Right kidney (tissue), 1 donor: ENCODE measurements at regions not wholly inside any gene's neighbourhood (a gene's known extent, or its start where the extent isn't known, plus 50 kb on each side); places are given as distances from the start of the nearest gene placed in this dataset.
"Not testable (repeated sequence)": the region's sequence is repeated elsewhere in the genome, so short reads cannot be mapped to it uniquely, and the experiment has no call there.

Experiments
- DNase-seq: peaks from one replicate; pipeline ENCODE4 v3.0.0-alpha.2; 2016

DNA sequence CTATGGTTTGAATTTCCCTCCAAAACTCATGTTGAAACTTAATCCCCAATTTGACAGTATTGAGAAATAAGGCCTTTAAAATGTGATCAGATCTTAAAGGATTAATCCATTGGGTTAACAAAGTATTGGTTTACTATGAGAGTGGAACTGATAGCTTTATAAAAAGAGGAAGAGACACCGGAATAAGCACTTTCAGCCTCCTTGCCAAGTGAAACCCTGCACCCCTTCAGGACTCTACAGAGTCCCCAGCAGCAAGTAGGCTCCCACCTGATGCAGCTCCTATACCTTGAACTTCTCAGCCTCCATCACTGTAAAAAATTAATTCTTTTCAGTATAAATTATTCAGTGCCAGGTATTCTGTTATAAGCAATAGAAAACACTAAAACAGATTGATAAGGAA, 348.3 kb downstream of the CGGBP1 start:
- no peak for DNase-seq

DNA sequence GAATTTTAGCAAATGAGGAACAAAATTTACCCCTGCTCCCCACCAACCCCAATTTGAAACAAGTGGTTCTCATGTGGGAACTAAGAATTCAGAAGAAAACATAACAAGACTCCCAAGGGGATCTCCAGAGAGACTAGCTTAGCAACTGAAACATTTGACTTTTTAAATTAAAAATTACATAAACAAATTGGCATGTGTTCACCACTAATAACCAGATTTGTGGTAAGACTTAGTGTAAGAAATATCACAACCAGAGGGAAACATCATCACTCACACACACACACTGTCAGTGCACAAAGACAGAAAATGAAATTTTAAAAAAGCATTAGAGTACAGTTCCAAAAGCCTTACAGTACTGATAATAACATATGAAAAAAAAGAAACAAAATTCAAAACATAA, 348.8 kb downstream of the CGGBP1 start:
- DNase-seq, result no peak

DNA sequence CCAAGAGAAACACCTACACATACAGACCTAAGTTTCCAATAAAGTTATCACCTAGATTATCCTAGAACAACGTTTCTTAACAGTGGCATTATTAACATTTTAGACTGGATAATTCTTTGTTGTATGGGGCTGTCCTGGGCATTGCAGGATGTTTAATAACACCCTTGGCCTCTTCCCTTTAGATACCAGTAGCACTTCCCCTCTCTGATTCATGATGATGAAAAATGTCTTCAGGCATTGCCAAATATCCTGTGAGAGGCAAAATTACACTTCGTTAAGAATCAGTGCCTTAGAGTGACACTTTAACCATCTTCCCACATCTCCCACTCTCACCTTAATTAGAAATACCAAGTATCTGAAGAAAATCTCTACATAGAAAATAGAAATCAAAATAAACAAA, 352.6 kb downstream of the CGGBP1 start:
- DNase-seq, result no peak

DNA sequence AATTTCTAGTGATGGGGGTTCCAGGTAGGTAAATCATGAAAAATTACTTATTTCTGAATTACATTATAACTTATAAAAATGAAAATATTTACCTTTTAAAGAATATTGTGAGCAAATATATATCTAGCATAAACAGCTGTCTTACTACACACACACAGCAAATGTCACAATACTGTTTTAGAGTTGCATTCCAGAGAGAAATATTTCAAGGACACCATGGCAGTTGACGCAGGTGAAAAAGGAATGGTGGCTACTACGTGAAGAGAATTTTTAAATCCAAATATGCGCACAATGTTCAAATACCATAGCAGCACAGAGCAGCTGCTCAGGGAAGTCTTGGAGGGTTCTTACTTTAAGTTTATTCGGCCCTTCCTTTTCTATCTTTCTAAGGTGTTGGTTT, 356.2 kb downstream of the CGGBP1 start:
- DNase-seq, result no peak

DNA sequence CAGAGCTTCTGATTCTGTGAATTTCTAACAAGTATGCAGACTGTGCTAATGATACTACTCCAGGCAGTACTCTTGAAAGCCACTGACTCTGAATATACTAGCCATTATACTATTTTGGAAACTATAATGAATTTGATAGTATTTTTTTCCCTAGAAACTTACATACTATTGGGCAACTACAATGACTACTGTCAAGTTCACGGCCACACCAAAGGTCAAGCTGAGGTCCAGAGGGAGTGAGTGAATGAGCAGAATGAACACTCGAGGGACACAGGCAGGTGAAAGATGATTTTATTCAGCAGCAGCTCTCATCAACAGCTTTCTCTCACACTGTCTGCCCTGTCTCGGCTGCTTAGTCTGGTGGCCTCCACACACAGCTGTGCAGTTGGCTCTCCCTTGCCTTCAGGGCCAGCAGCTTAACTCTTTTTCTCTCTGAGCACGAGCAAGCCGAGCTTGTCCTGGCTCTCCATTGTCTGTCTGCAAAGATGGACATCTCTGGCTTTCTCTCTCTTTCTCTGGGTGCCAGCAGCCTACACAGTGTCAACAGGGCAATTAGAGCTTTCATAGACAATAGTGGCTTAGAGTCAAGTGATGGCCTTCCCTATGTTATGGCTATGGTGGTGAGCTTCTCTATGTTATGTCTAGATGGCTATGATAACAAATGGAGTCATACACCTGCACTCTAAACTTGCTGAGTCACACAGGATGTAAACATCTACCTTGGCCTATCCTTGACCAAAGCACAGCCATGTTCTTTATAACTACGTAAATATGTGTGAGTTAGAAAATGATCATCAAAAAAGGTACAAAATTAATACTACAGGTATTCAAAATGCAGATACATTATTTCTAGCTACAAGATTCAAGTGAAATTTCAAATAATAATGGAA, 362.4 kb downstream of the CGGBP1 start:
- no peak for DNase-seq

DNA sequence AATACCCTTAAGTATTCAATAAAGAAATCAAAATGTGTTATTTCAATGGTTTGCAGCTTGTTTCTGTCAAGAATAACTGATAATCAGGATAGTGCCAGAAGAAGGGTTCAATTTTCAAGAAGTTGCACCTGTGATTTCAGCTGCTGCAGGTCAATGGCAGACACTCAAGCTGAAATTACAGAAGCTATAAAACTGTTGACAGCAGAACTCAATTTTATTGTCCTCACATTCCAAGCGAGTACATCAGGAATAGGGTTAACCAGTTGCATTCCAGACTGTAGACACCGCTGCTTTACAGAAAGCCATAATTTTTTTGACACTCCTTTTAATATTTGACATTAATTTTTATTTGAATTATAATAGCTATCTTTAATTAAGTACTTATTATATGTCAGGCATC, 364.1 kb downstream of the CGGBP1 start:
- DNase-seq, result peak; percentile 6

DNA sequence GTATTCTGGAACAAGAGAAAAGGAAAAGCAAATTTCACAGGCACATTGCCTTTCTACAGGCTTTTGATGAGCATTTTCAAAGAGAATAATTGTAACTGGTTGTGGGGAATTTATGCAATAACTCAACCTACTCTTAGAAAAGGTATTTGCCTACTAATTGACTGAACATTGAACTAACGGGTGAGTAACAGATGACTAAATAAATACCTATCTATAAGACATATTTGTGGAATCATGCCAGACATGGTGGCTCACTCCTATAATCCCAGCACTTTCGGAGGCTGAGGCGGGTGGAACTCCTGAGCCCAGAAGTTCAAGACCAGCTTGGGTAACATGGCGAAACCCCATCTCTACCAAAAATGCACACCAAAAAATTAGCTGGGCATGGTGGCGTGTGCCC, 367.7 kb downstream of the CGGBP1 start:
- no peak for DNase-seq

DNA sequence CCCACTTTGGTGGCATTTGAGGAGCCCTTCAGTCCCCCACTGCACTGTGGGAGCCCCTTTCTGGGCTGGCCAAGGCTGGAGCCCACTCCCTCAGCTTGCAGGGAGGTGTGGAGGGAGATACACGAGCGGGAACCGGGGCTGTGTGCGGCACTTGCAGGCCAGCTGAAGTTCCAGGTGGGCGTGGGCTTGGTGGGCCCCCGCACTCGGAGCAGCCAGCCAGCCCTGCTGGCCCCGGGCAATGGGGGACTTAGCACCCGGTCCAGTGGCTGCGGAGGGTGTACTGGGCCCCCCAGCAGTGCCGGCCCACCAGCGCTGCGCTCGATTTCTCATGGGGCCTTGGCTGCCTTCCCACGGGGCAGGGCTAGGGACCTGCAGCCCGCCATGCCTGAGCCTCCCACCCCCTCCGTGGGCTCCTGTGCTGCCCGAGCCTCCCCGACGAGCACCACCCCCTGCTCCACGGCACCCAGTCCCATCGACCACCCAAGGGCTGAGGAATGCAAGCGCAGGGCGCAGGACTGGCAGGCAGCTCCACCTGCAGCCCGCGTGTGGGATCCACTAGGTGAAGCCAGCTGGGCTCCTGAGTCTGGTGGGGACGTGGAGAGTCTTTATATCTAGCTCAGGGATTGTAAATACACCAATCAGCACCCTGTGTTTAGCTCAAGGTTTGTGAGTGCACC, 379.7 kb downstream of the CGGBP1 start:
- DNase-seq, result not testable (repeated sequence)

DNA sequence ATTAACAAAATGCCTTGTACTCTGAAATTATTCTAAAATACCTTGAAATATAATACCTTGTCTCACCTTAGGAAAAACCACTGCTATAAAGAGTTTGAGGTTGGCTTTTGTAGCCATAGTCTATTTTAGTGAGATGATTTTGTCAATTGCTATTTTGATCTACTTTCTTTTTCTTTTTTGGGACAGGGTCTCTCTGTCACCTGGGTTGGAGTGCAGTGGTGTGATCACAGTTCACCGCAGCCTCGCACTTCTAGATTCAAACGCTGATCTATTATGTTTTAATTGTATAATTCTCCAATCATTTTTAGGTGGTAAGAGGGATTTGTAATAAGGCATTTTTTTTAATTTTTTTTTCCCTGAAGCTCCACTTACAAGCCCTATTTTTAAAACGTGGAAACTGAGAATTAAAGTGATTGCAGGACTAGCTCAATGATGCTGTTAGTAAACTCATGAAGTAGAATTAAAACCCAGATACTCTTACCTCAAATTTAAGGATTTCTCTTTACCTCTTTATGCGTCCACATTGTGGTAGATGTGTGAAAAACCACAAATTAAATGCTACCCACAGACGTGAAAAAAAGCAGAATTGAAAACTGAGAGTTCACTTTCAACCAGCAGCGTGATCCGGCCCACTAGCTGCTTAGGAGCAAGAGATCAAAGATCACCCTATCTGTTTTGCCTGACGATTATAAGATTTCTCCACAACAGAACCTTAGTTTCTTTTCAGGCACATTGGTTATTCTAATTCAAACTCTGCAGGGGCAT, 384.2 kb downstream of the CGGBP1 start:
- no peak for DNase-seq

DNA sequence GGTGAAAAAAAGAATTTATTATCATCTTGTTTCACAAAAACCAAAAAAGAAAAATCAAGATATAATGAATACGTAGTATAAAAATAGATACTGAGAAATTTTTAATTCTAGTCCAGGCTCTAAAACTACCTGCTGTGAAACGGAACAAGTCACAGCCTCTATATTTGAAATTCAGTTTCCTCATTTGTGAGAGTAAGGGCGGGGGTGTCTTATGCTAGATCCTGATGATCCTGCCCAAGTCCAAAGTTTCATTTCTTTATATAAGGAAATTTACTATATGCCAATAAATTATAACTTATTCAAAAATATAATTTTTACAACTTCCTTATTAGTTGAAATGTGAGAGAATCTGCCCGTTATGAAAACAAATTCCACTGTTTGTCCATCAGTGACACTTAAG, 385.7 kb downstream of the CGGBP1 start:
- no peak for DNase-seq

DNA sequence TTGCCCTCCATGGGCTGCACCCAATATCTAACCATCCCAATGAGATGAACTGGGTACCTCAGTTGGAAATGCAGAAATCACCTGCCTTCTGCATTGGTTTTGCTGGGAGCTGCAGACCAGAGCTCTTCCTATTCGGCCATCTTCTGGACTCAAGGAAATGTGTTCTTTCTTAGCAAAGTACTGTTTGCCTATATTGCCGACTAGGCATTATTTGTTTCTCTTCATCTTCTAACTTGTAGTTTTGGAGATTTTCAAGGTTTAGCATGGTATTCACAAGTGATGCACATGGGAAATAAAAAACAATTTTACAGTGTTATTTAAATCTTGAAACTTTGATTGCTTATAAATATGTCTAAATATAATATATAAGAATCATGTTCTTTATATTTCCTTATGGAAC, 377.8 kb upstream of the POU1F1 start:
- no peak for DNase-seq

DNA sequence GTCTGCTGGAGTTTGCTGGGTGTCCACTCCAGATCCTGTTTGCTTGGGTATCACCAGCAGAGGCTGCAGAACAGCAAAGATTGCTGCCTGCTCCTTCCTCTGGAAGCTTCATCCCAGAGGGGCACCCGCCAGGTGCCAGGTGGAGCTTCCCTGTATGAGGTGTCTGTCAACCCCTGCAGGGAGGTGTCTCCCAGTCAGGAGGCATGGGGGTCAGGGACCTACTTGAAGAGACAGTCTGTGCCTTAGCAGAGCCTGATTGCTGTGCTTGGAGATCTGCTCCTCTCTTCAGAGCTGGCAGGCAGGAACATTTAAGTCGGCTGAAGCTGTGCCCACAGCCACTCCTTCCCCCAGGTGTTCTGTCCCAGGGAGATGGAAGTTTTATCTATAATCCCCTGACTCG, 376.8 kb upstream of the POU1F1 start:
- DNase-seq, result not testable (repeated sequence)

DNA sequence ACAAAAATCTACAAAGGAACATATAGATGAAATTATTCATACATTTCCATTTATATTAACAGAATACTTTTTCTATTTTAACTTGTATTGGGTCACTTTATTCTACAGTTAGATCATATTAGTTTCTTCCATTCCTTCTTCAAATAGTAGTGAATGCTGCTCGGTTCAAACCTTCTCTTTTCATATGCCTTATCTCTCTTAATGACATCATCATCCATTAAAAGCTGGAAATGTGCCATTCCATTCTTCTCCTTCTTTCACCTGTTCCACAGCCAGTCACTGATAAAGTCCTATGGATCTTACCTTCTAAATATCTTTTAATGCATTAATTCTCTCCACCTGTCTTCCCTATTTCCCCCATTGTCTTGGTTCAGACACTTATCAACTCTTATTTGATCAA, 358.0 kb upstream of the POU1F1 start:
- no peak for DNase-seq

DNA sequence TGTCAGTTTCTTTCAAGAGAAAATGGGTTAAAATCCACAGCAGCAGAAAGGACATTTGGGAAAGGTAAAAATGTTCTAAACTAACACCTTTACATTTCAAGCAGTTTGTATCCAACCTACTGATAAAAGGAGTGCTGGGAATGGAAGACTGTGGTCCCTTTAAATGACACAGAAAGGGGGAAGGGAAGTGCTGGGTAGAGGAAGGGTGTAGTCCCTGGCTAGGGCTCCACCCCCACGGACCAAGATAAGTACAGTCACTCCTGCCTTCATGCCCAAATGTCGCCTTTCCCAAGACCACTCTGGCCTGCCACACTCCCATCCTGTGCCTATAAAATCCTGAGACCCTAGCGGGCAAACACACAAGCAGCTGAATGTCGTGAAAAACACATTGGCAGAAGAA, 350.9 kb upstream of the POU1F1 start:
- DNase-seq, result no peak

DNA sequence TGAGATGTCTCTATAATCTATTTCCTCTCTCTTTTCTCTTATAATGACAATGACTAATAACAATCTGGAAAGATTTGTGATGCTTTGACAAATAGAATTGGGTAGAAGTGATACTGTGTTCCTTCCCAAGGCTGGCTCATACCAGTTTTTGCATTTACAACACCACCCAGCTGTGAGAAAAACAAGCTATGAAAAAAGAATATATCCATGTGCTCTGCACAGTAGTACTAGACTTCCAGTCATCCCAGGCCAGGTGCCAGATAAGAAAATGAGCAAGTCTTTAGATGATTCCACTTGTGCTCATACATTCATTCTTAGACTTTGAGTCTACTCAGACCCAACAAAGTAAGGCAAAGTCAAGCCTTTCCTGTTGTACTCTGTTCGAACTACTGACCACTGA, 350.2 kb upstream of the POU1F1 start:
- DNase-seq, result no peak

DNA sequence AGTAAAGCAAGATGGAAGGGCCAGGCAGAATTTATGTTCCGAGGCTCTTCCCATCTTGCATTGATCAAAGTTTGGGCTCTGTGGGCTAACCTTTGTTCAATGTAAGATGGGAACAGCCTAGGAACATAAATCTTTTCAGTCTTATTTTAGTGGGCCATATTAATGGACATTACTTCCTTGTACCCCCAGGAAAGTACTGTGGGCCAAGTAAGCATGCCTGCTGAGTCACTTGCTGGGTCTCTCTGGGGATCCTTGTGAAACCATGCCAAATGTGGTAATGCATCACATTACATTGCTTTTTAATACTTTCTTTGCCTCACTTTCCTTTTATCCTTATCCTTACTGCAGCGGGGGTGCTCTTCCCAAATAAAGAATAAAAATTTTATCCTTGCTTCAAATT, 349.5 kb upstream of the POU1F1 start:
- no peak for DNase-seq

DNA sequence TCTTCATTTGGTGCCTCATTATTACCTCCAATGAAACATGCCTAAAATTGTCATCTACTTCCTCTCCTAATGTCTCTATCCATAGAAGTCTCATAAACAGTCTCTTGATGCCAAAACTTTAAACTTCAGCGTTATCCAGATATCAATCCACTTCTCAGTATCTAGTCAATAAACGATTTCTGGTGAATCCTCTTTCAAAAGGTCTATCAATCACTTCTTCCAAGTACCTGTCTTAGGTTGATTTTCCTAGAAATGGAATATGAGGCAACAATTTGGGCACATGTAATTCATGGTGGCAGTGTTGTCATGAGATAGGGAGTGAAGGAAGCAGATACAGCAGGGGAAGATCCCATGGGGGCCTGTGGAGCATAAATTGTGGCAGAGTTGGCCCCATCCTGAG, 348.5 kb upstream of the POU1F1 start:
- DNase-seq, result no peak

DNA sequence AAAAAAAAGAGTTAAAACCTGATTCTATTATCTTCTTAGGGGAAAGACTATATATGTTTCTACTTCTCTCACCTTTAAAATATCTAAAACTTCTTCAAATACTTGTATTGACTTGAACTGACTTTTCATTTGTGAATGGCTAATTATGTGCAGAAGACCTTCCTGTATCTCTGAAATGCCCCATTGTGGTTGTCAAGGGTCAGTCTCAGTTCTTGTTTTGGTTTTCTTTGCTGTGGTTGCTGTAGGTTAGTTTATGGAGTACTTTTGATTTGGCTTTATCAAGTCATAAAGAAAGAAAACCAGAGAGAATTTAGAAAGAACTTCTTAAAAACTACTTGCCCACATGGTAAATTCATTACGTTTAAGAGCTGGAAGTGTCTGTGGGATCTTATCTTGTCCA, 345.3 kb upstream of the POU1F1 start:
- no peak for DNase-seq

DNA sequence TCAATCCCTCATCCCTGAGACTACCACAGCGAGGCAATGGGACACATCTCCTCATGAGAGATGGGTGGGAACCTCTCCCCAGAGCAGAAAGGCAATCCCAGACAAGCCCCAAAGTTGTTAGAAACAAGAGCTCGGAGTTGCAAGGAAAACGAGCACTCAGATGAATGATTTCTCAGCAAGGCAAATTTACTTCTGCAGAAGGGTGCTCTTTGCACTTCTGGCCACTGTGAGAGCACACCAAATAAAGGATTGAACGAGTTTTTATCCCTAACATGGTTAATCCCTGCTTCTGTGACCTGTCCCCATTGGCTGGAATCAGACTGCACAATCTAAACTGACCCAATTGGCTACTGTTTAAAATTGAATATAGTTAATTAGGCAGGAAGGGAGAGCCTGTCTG, 339.1 kb upstream of the POU1F1 start:
- no peak for DNase-seq

DNA sequence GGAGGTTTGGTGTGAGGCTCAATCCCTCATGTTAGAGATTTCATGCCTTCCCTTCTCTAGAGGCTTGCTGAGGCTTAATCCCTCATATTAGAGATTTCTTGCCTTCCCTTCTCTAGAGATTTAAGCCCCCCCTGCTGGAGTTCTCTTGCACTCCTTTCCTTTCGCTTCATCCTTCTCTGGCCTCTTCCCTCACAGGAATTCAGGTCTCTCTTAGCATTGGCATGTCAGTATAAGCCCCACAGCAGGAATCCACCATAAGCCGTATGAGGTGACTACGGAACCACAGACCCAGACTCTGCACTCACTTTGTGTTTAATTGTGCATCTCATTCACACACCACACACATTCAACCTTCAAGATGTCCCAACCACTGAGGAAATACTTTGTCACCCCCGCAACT, 338.6 kb upstream of the POU1F1 start:
- DNase-seq, result no peak

DNA sequence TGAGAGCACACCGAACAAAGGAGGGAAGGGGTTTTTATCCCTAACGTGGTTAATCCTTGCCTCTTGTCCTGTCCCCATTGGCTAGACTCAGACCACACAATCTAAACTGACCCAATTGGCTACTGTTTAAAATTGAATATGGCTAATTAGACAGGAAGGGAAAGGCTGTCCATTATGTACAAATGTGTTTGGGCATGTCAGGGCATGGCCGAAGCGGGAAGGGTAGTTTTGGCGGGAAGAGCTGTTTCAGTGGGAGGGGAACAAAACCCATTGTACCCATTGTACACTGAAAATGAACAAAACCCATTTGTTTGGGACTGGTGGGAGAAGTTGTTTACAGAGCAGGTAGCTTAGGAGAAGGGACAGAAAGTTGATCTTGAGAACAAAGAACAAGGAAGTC, 330.9 kb upstream of the POU1F1 start:
- DNase-seq, result no peak

DNA sequence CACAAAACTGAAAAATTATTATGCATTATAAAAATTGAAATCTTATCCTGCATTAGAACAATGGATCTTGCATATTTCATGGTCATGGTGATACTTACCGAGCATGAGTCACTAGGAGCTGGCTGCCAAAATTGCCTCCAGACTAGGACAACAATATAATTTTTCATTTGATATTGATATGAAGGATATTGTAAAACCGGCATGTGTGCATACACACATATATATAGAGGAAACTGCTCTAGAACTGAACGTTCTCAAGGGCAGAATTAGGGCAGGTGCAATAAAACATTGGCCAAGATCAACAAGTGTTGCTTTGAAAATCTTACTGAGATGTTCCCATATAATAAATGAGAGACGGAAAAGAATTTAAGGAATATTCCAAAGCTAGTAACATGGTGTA, 319.4 kb upstream of the POU1F1 start:
- DNase-seq, result no peak

DNA sequence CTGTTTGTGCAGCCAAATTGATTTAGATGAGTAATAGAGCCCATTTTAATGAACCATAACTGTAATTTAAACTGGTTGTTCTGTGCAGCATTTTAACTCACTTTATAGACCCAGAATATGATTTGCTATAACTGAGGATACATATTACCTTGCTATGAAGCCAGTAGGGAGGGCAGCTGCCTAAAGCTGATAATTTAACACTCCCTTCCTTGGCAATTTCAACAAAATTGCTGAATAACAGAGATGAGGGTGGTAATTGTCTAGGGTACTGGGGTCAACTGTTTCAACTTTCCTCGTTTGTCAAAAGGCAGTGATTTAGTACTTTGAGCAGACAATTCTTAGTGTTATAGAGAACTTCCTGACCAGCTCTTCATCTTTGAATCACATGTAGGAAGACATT, 304.9 kb upstream of the POU1F1 start:
- no peak for DNase-seq
